Liver (tissue), 3 donors: ENCODE measurements at regions not wholly inside any gene's neighbourhood (a gene's known extent, or its start where the extent isn't known, plus 50 kb on each side); places are given as distances from the start of the nearest gene placed in this dataset.

Experiments used
- CTCF ChIP-seq: fragments of 150-350 bp; IDR thresholded peaks from 2 replicates; pipeline ENCODE4 v1.5.1; 2017; ENCODE audit warnings: improper control_type of control experiment, low read depth, low read length; ENCODE audit not compliant: missing input control
- HNF4G ChIP-seq: IDR thresholded peaks from 2 replicates; pipeline ENCODE4 v1.6.1; 2016; ENCODE audit warnings: antibody characterized with exemption
- MAX ChIP-seq: IDR thresholded peaks from 2 replicates; pipeline ENCODE4 v1.6.1; 2016; ENCODE audit warnings: antibody characterized with exemption
- RAD21 ChIP-seq, 2 donors: IDR thresholded peaks; 2 replicates each; pipeline ENCODE4 v1.6.1; 2016; ENCODE audit warnings: antibody characterized with exemption in 2 of 2, mild to moderate bottlenecking in 2 of 2
- RXRA ChIP-seq, 2 donors: IDR thresholded peaks; 2 replicates each; pipeline ENCODE4 v1.6.1; 2017 to 2018; ENCODE audit warnings: antibody characterized with exemption in 2 of 2, mild to moderate bottlenecking in 1 of 2
- YY1 ChIP-seq: IDR thresholded peaks from 2 replicates; pipeline ENCODE4 v1.6.1; 2016; ENCODE audit warnings: antibody characterized with exemption, mild to moderate bottlenecking
- ZBTB33 ChIP-seq: IDR thresholded peaks from 2 replicates; pipeline ENCODE4 v1.6.1; 2016; ENCODE audit warnings: antibody characterized with exemption
- donor health status: healthy.
- donor health status: healthy.

GRCh38 chr12:88889326-88890110 is 309.2 kb upstream of the KITLG start:
- TF ChIP-seq YY1 (no peak), CTCF (no peak), RAD21 (IDR thresholded peaks at IDR 0.05) (no peak), ZBTB33 (no peak), MAX (no peak), RXRA (IDR thresholded peaks at IDR 0.05) (no peak), HNF4G (no peak)
